ENCODE measurements at regions not wholly inside any gene's neighbourhood (a gene's known extent, or its start where the extent isn't known, plus 50 kb on each side); places are given as distances from the start of the nearest gene placed in this dataset.

DNA sequence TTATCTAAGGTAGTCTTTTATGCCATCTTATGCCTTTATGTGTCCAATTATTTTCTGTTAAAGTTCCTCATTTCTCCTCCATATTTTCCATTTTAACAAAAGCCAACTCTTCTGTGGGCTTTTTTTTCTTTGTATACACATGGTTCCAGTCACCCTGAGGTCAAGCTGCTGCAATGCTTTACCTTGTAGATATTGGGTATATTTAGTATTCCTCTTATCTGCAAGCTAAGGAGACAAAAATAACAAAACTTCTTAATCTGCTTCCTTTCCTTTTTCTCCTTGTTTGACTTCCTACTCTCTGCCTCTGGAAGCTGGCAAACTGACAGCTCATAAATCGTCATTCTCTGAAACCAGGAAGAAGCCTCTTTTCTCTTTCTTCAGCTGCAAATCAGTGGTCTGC, 885.0 kb upstream of the LRRN3 start:
- no peak overlapping the region for H3K4me3 Mint-ChIP-seq (ENCODE audit: unreplicated experiment)
- DNase-seq (ENCODE audit: low spot score), result no peak
- peaks cover 2% of the 10 kb centered on the region for H3K27me3 Mint-ChIP-seq (ENCODE audit: low read depth)
- peaks cover 17% of the 10 kb centered on the region for H3K4me1 Mint-ChIP-seq (ENCODE audit: low read depth)
- H3K27ac Mint-ChIP-seq (ENCODE audit: unreplicated experiment), result no peak overlapping the region
- TF ChIP-seq, protein P1, sequence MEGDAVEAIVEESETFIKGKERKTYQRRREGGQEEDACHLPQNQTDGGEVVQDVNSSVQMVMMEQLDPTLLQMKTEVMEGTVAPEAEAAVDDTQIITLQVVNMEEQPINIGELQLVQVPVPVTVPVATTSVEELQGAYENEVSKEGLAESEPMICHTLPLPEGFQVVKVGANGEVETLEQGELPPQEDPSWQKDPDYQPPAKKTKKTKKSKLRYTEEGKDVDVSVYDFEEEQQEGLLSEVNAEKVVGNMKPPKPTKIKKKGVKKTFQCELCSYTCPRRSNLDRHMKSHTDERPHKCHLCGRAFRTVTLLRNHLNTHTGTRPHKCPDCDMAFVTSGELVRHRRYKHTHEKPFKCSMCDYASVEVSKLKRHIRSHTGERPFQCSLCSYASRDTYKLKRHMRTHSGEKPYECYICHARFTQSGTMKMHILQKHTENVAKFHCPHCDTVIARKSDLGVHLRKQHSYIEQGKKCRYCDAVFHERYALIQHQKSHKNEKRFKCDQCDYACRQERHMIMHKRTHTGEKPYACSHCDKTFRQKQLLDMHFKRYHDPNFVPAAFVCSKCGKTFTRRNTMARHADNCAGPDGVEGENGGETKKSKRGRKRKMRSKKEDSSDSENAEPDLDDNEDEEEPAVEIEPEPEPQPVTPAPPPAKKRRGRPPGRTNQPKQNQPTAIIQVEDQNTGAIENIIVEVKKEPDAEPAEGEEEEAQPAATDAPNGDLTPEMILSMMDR (IDR thresholded peaks at IDR 0.05), result no peak
- H3K9me3 Mint-ChIP-seq (ENCODE audit: low read depth), result peaks cover 1% of the 10 kb centered on the region
- H3K36me3 Mint-ChIP-seq (ENCODE audit: low read depth), result no peaks in the 10 kb centered on the region

DNA sequence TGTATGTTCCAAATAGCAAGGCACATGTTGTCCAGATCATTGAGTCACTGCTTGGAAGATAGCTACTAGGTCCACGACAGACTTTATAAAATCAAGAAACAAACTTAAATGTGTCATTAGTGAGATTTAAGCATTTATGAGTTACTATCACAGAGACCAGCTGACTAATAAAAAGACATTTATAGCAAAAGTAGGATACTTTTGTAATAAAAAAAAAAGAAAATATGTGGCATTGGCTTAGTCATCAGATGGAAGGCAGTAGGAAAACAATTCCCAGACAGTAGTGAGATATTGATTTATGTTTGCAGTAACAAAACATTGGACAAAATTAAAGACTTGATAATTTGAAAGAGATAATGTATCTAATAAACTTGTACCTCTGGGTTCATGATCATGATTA, 881.0 kb upstream of the LRRN3 start:
- no peak overlapping the region for H3K4me3 Mint-ChIP-seq (ENCODE audit: unreplicated experiment)
- H3K9me3 Mint-ChIP-seq (ENCODE audit: low read depth), result peaks cover 11% of the 10 kb centered on the region
- no peaks in the 10 kb centered on the region for H3K27me3 Mint-ChIP-seq (ENCODE audit: low read depth)
- peaks cover 17% of the 10 kb centered on the region for H3K4me1 Mint-ChIP-seq (ENCODE audit: low read depth)
- peaks cover 3% of the 10 kb centered on the region for H3K36me3 Mint-ChIP-seq (ENCODE audit: low read depth)
- DNase-seq (ENCODE audit: low spot score), result no peak
- TF ChIP-seq, protein P1 (IDR thresholded peaks at IDR 0.05), result no peak
- H3K27ac Mint-ChIP-seq (ENCODE audit: unreplicated experiment), result no peak overlapping the region

DNA sequence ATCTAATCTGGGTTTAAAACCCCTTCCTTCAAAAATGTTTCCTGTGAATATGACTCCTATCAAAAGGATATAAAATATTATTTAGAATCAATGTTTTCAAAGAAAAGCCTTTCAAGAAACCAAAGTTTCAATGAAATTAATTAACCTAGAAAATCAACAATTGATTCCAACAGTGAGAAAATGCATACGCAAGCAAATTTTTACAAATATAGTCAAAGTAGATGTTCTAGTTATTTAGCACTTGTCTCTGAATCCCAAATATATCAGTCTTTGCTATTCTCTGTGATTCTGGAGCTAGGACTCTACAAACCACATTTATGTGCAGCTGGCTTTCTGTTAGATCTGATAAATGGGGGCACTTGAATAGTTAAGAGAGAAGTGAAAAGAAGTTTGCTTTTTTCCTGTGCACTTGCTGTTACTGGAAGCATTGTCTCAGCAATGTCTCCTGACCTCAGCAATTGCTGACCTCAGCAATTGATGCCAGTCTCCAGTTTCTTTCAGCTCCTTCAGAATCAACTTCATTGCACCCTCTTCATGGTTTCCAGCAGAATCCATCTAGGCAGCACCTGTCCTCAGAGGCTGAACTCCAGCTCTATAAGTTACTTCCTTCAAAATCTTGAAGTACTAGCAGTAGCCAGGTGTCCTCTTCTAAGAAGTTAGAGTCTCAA, 879.9 kb upstream of the LRRN3 start:
- DNase-seq (ENCODE audit: low spot score), result no peak
- Mint-ChIP-seq H3K4me3 (ENCODE audit: unreplicated experiment) (no peak overlapping the region), H3K36me3 (ENCODE audit: low read depth) (peaks cover 3% of the 10 kb centered on the region), H3K9me3 (ENCODE audit: low read depth) (peaks cover 18% of the 10 kb centered on the region), H3K27ac (ENCODE audit: unreplicated experiment) (no peak overlapping the region), H3K27me3 (ENCODE audit: low read depth) (no peaks in the 10 kb centered on the region), H3K4me1 (ENCODE audit: low read depth) (peaks cover 13% of the 10 kb centered on the region)
- TF ChIP-seq, protein P1 (IDR thresholded peaks at IDR 0.05), result no peak

DNA sequence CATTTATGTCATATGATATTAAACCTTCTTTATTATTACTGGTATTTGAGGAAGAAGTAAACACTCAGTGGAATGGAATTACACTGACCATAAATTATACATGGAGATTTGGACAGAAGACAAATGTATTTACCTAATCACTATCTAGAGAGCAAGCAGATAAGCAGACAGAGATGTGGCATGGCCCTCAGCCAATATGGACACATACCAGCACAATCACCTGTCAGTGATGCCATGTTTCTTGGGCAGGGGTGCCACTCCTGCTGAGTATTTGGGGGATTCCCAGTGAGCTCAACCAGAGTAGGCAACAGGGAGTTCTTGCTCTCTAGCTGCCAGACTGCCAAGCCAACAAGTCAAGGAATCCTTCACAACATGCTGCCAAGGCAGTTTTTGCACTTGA, 866.3 kb upstream of the LRRN3 start:
- Mint-ChIP-seq H3K27ac (ENCODE audit: unreplicated experiment) (no peak overlapping the region), H3K4me3 (ENCODE audit: unreplicated experiment) (no peak overlapping the region), H3K9me3 (ENCODE audit: low read depth) (no peaks in the 10 kb centered on the region), H3K27me3 (ENCODE audit: low read depth) (no peaks in the 10 kb centered on the region), H3K36me3 (ENCODE audit: low read depth) (no peaks in the 10 kb centered on the region), H3K4me1 (ENCODE audit: low read depth) (peaks cover 9% of the 10 kb centered on the region)
- DNase-seq (ENCODE audit: low spot score), result no peak
- TF ChIP-seq, protein P1 (IDR thresholded peaks at IDR 0.05), result no peak

DNA sequence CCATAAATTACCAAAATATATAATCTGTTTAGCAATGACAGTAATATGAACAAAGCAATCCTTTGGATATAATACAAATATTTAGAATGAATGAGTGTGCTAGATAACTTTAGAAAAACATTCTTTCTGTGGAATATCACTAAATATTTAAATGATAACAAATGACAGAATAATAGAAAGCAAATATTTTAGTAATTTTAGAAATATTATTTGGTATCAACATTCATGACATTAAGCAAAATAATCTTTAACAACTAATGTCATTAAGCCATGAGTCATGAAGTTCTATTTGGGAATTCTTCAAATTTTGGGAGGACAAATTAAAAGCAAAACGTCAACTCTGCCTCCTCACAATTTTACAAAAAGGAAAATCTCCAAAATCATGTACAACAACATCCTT, 844.8 kb upstream of the LRRN3 start:
- H3K4me1 Mint-ChIP-seq (ENCODE audit: low read depth), result peaks cover 6% of the 10 kb centered on the region
- no peak for DNase-seq (ENCODE audit: low spot score)
- TF ChIP-seq, protein P1 (IDR thresholded peaks at IDR 0.05), result no peak
- no peak overlapping the region for H3K27ac Mint-ChIP-seq (ENCODE audit: unreplicated experiment)
- H3K4me3 Mint-ChIP-seq (ENCODE audit: unreplicated experiment), result no peak overlapping the region
- H3K9me3 Mint-ChIP-seq (ENCODE audit: low read depth), result peaks cover 5% of the 10 kb centered on the region
- H3K36me3 Mint-ChIP-seq (ENCODE audit: low read depth), result no peaks in the 10 kb centered on the region
- no peaks in the 10 kb centered on the region for H3K27me3 Mint-ChIP-seq (ENCODE audit: low read depth)

Data from chondrocyte (in vitro differentiated cells).